ENCODE measurements at regions not wholly inside any gene's neighbourhood (a gene's known extent, or its start where the extent isn't known, plus 50 kb on each side); places are given as distances from the start of the nearest gene placed in this dataset.

GRCh38 chr3:7793786-7794185 is 707.8 kb upstream of the LMCD1 start:
- Mint-ChIP-seq H3K4me3 (no peak overlapping the region), H3K36me3 (no peaks in the 10 kb centered on the region), H3K27me3 (no peaks in the 10 kb centered on the region), H3K4me1 (no peaks in the 10 kb centered on the region), H3K27ac (no peak overlapping the region), H3K9me3 (no peaks in the 10 kb centered on the region)
- no peak for ATAC-seq

GRCh38 chr3:7798276-7798675 is 703.3 kb upstream of the LMCD1 start:
- no peak overlapping the region for H3K4me3 Mint-ChIP-seq
- no peak for ATAC-seq
- peaks cover 5% of the 10 kb centered on the region for H3K9me3 Mint-ChIP-seq

GRCh38 chr3:7800006-7800780 is 701.4 kb upstream of the LMCD1 start:
- no peaks in the 10 kb centered on the region for H3K27me3 Mint-ChIP-seq
- H3K4me3 Mint-ChIP-seq, result no peak overlapping the region
- H3K9me3 Mint-ChIP-seq, result peaks cover 5% of the 10 kb centered on the region
- ATAC-seq, result no peak
- H3K36me3 Mint-ChIP-seq, result no peaks in the 10 kb centered on the region
- H3K27ac Mint-ChIP-seq, result no peak overlapping the region
- no peaks in the 10 kb centered on the region for H3K4me1 Mint-ChIP-seq

More at GRCh38 chr3:7798276-7798675, 703.3 kb upstream of the LMCD1 start:
- Mint-ChIP-seq H3K27me3 (no peaks in the 10 kb centered on the region), H3K4me1 (no peaks in the 10 kb centered on the region), H3K27ac (no peak overlapping the region), H3K36me3 (no peaks in the 10 kb centered on the region)

GRCh38 chr3:7812490-7812889 is 689.1 kb upstream of the LMCD1 start:
- Mint-ChIP-seq H3K36me3 (no peaks in the 10 kb centered on the region), H3K4me1 (no peaks in the 10 kb centered on the region), H3K27me3 (no peaks in the 10 kb centered on the region), H3K27ac (no peak overlapping the region), H3K9me3 (no peaks in the 10 kb centered on the region), H3K4me3 (no peak overlapping the region)
- no peak for ATAC-seq

- H3K27me3 Mint-ChIP-seq, result no peaks in the 10 kb centered on the region
- H3K4me1 Mint-ChIP-seq, result no peaks in the 10 kb centered on the region
- no peak overlapping the region for H3K4me3 Mint-ChIP-seq
- H3K9me3 Mint-ChIP-seq, result no peaks in the 10 kb centered on the region
- H3K36me3 Mint-ChIP-seq, result no peaks in the 10 kb centered on the region
- H3K27ac Mint-ChIP-seq, result no peak overlapping the region
- no peak for ATAC-seq
These were observed 688.3 kb upstream of the LMCD1 start for GRCh38 chr3:7813365-7813764.

GRCh38 chr3:7817239-7817638 is 684.4 kb upstream of the LMCD1 start:
- no peaks in the 10 kb centered on the region for H3K4me1 Mint-ChIP-seq
- H3K27me3 Mint-ChIP-seq, result no peaks in the 10 kb centered on the region
- ATAC-seq, result no peak
- H3K36me3 Mint-ChIP-seq, result no peaks in the 10 kb centered on the region
- H3K4me3 Mint-ChIP-seq, result no peak overlapping the region
- no peak overlapping the region for H3K27ac Mint-ChIP-seq
- H3K9me3 Mint-ChIP-seq, result peaks cover 4% of the 10 kb centered on the region

GRCh38 chr3:7820969-7821368 is 680.7 kb upstream of the LMCD1 start:
- Mint-ChIP-seq H3K4me3 (no peak overlapping the region), H3K27me3 (no peaks in the 10 kb centered on the region), H3K27ac (no peak overlapping the region), H3K4me1 (no peaks in the 10 kb centered on the region), H3K9me3 (peaks cover 21% of the 10 kb centered on the region), H3K36me3 (no peaks in the 10 kb centered on the region)
- ATAC-seq, result no peak

GRCh38 chr3:7821858-7822257 is 679.8 kb upstream of the LMCD1 start:
- H3K27me3 Mint-ChIP-seq, result no peaks in the 10 kb centered on the region
- no peak overlapping the region for H3K27ac Mint-ChIP-seq
- no peak overlapping the region for H3K4me3 Mint-ChIP-seq
- no peak for ATAC-seq
- H3K9me3 Mint-ChIP-seq, result peaks cover 24% of the 10 kb centered on the region
- no peaks in the 10 kb centered on the region for H3K36me3 Mint-ChIP-seq
- no peaks in the 10 kb centered on the region for H3K4me1 Mint-ChIP-seq

GRCh38 chr3:7841451-7841850 is 660.2 kb upstream of the LMCD1 start:
- Mint-ChIP-seq H3K36me3 (no peaks in the 10 kb centered on the region), H3K27me3 (no peaks in the 10 kb centered on the region), H3K27ac (no peak overlapping the region), H3K4me1 (no peaks in the 10 kb centered on the region), H3K4me3 (no peak overlapping the region), H3K9me3 (peaks cover 4% of the 10 kb centered on the region)
- ATAC-seq, result no peak

- Mint-ChIP-seq H3K27me3 (no peaks in the 10 kb centered on the region), H3K4me3 (no peak overlapping the region), H3K4me1 (no peaks in the 10 kb centered on the region), H3K36me3 (no peaks in the 10 kb centered on the region), H3K9me3 (peaks cover 4% of the 10 kb centered on the region), H3K27ac (no peak overlapping the region)
- ATAC-seq, result no peak
These were observed 658.2 kb upstream of the LMCD1 start for GRCh38 chr3:7843441-7843840.

- Mint-ChIP-seq H3K4me1 (no peaks in the 10 kb centered on the region), H3K4me3 (no peak overlapping the region), H3K27me3 (no peaks in the 10 kb centered on the region), H3K36me3 (no peaks in the 10 kb centered on the region), H3K27ac (no peak overlapping the region), H3K9me3 (peaks cover 7% of the 10 kb centered on the region)
- ATAC-seq, result no peak
These were observed 654.6 kb upstream of the LMCD1 start for GRCh38 chr3:7847021-7847420.

GRCh38 chr3:7847521-7847920 is 654.1 kb upstream of the LMCD1 start:
- H3K4me3 Mint-ChIP-seq, result no peak overlapping the region
- no peaks in the 10 kb centered on the region for H3K4me1 Mint-ChIP-seq
- H3K27ac Mint-ChIP-seq, result no peak overlapping the region
- peaks cover 7% of the 10 kb centered on the region for H3K9me3 Mint-ChIP-seq
- no peak for ATAC-seq
- no peaks in the 10 kb centered on the region for H3K36me3 Mint-ChIP-seq
- no peaks in the 10 kb centered on the region for H3K27me3 Mint-ChIP-seq

- Mint-ChIP-seq H3K4me1 (no peaks in the 10 kb centered on the region), H3K9me3 (no peaks in the 10 kb centered on the region), H3K27me3 (no peaks in the 10 kb centered on the region), H3K4me3 (no peak overlapping the region), H3K36me3 (no peaks in the 10 kb centered on the region), H3K27ac (no peak overlapping the region)
- ATAC-seq, result no peak
These were observed 647.4 kb upstream of the LMCD1 start for GRCh38 chr3:7854266-7854665.

GRCh38 chr3:7854721-7855120 is 646.9 kb upstream of the LMCD1 start:
- no peaks in the 10 kb centered on the region for H3K27me3 Mint-ChIP-seq
- H3K4me1 Mint-ChIP-seq, result no peaks in the 10 kb centered on the region
- H3K4me3 Mint-ChIP-seq, result no peak overlapping the region
- H3K9me3 Mint-ChIP-seq, result no peaks in the 10 kb centered on the region
- no peak for ATAC-seq
- H3K36me3 Mint-ChIP-seq, result no peaks in the 10 kb centered on the region
- no peak overlapping the region for H3K27ac Mint-ChIP-seq

GRCh38 chr3:7865611-7866010 is 636.0 kb upstream of the LMCD1 start:
- no peak overlapping the region for H3K4me3 Mint-ChIP-seq

GRCh38 chr3:7867587-7867986 is 634.0 kb upstream of the LMCD1 start:
- Mint-ChIP-seq H3K4me1 (no peaks in the 10 kb centered on the region), H3K9me3 (peaks cover 1% of the 10 kb centered on the region), H3K27ac (no peak overlapping the region), H3K4me3 (no peak overlapping the region), H3K27me3 (no peaks in the 10 kb centered on the region), H3K36me3 (no peaks in the 10 kb centered on the region)
- no peak for ATAC-seq

More at GRCh38 chr3:7865611-7866010, 636.0 kb upstream of the LMCD1 start:
- ATAC-seq, result no peak
- no peaks in the 10 kb centered on the region for H3K27me3 Mint-ChIP-seq
- H3K9me3 Mint-ChIP-seq, result peaks cover 5% of the 10 kb centered on the region
- H3K36me3 Mint-ChIP-seq, result no peaks in the 10 kb centered on the region
- H3K4me1 Mint-ChIP-seq, result no peaks in the 10 kb centered on the region
- H3K27ac Mint-ChIP-seq, result no peak overlapping the region
